Glutamatergic neuron (in vitro differentiated cells): ENCODE measurements at regions not wholly inside any gene's neighbourhood (a gene's known extent, or its start where the extent isn't known, plus 50 kb on each side); places are given as distances from the start of the nearest gene placed in this dataset.

ENCODE experiments used
- DNase-seq: peaks from one replicate; pipeline ENCODE4 v3.0.0; 2022
- H3K27ac Mint-ChIP-seq: one replicate; pipeline ENCODE4 v1.8.0; 2020; ENCODE audit warnings: mild to moderate bottlenecking, mixed read lengths, inconsistent platforms; ENCODE audit not compliant: unreplicated experiment
- H3K27me3 Mint-ChIP-seq: one replicate; pipeline ENCODE4 v1.8.0; 2020; ENCODE audit warnings: mild to moderate bottlenecking, moderate library complexity, mixed read lengths, inconsistent platforms; ENCODE audit not compliant: unreplicated experiment
- H3K36me3 Mint-ChIP-seq: one replicate; pipeline ENCODE4 v1.8.0; 2020; ENCODE audit warnings: mild to moderate bottlenecking, mixed read lengths, inconsistent platforms; ENCODE audit not compliant: unreplicated experiment
- H3K4me1 Mint-ChIP-seq: one replicate; pipeline ENCODE4 v1.8.0; 2020; ENCODE audit warnings: mild to moderate bottlenecking, low read depth, mixed read lengths, inconsistent platforms; ENCODE audit not compliant: unreplicated experiment
- H3K4me3 Mint-ChIP-seq: one replicate; pipeline ENCODE4 v1.8.0; 2020; ENCODE audit warnings: mild to moderate bottlenecking, mixed read lengths, inconsistent platforms; ENCODE audit not compliant: unreplicated experiment
- H3K9me3 Mint-ChIP-seq: one replicate; pipeline ENCODE4 v1.8.0; 2020; ENCODE audit warnings: mild to moderate bottlenecking, moderate library complexity, mixed read lengths, inconsistent platforms; ENCODE audit not compliant: unreplicated experiment
- TF ChIP-seq, protein P1 (sequence below): fragments of 200-600 bp; sonication (generic); IDR thresholded peaks from one replicate; pipeline ENCODE4 v1.5.0; 2021; ENCODE audit not compliant: partially characterized antibody, unreplicated experiment

DNA sequence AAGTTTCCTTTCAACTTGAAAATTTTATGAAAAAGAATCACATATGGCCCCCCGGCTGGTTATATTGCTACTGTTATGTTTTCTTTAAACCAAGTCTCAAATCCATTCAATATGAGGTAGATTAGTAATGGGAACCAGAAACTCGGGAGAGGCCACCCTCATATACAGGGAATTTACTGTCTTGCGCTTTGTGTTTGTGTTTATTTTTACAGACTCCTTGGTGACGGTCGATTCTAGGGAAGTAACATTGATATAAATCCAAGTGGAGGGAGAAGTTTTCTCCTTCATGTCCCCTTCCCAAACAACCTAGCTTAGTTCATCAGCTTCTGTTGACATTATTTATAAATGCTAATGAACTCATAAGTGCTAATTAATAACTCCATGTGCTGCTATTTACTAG, 163.5 kb upstream of the LMO4 start:
- H3K4me1 Mint-ChIP-seq: peaks cover 6% of the 10 kb centered on the region
- no peak overlapping the region for H3K4me3 Mint-ChIP-seq
- H3K27ac Mint-ChIP-seq: no peak overlapping the region
- no peaks in the 10 kb centered on the region for H3K36me3 Mint-ChIP-seq
- H3K27me3 Mint-ChIP-seq: no peaks in the 10 kb centered on the region
- DNase-seq: no peak
- TF ChIP-seq, protein P1, sequence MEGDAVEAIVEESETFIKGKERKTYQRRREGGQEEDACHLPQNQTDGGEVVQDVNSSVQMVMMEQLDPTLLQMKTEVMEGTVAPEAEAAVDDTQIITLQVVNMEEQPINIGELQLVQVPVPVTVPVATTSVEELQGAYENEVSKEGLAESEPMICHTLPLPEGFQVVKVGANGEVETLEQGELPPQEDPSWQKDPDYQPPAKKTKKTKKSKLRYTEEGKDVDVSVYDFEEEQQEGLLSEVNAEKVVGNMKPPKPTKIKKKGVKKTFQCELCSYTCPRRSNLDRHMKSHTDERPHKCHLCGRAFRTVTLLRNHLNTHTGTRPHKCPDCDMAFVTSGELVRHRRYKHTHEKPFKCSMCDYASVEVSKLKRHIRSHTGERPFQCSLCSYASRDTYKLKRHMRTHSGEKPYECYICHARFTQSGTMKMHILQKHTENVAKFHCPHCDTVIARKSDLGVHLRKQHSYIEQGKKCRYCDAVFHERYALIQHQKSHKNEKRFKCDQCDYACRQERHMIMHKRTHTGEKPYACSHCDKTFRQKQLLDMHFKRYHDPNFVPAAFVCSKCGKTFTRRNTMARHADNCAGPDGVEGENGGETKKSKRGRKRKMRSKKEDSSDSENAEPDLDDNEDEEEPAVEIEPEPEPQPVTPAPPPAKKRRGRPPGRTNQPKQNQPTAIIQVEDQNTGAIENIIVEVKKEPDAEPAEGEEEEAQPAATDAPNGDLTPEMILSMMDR: no peak
- H3K9me3 Mint-ChIP-seq: peaks cover 1% of the 10 kb centered on the region

GRCh38 chr1:87167157-87167789, 161.4 kb upstream of the LMO4 start:
- Mint-ChIP-seq H3K27ac (no peak overlapping the region), H3K4me1 (peaks cover 6% of the 10 kb centered on the region), H3K36me3 (no peaks in the 10 kb centered on the region), H3K27me3 (no peaks in the 10 kb centered on the region), H3K4me3 (no peak overlapping the region), H3K9me3 (peaks cover 1% of the 10 kb centered on the region)
- no peak for DNase-seq
- TF ChIP-seq, protein P1: no peak

DNA sequence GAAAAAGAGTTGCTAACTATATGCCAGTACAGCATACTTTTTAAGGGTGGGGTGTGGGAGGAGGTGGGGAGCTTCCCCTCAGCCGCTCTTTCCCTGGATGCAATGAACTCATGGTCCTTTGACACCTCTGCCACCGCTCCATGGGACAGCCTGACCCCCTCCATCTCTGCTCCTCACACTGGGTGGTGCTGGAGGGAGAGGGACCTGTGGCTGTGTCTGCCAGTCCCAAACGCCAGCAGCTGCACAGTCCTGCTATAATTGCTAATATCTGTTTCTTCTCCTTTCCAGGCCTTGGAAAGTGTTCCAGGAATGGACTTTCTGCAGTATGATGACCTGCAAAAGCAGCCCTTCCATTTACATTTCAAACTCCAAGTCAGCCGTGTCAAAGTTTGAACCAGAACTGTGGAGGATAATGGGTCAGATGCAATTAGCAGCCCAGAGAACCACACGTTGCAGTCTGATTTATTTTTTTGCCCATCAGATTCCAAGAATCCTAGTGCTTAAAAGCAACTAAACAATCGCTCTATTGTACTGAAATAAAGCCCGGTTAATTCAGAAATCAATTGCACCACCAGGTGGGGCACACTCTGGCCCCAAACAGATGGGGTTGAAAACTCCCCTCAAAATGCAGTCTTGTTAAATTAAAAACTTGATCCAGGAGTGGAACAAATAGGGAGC, 160.7 kb upstream of the LMO4 start:
- H3K27me3 Mint-ChIP-seq: no peaks in the 10 kb centered on the region
- TF ChIP-seq, protein P1: no peak
- no peak for DNase-seq
- no peak overlapping the region for H3K4me3 Mint-ChIP-seq
- H3K9me3 Mint-ChIP-seq: peaks cover 1% of the 10 kb centered on the region
- H3K36me3 Mint-ChIP-seq: no peaks in the 10 kb centered on the region
- no peak overlapping the region for H3K27ac Mint-ChIP-seq
- H3K4me1 Mint-ChIP-seq: peaks cover 6% of the 10 kb centered on the region

- Mint-ChIP-seq H3K9me3 (peaks cover 1% of the 10 kb centered on the region), H3K4me3 (no peak overlapping the region), H3K4me1 (peaks cover 6% of the 10 kb centered on the region), H3K27ac (no peak overlapping the region), H3K36me3 (no peaks in the 10 kb centered on the region), H3K27me3 (no peaks in the 10 kb centered on the region)
- DNase-seq: no peak
- TF ChIP-seq, protein P1: no peak
Observed at GRCh38 chr1:87169263-87169910, 159.3 kb upstream of the LMO4 start.

GRCh38 chr1:87170157-87170556, 158.5 kb upstream of the LMO4 start:
- Mint-ChIP-seq H3K4me3 (no peak overlapping the region), H3K36me3 (no peaks in the 10 kb centered on the region), H3K4me1 (peaks cover 6% of the 10 kb centered on the region), H3K9me3 (peaks cover 2% of the 10 kb centered on the region), H3K27me3 (no peaks in the 10 kb centered on the region), H3K27ac (no peak overlapping the region)
- DNase-seq: no peak
- TF ChIP-seq, protein P1: no peak
